ENCODE measurements at regions not wholly inside any gene's neighbourhood (a gene's known extent, or its start where the extent isn't known, plus 50 kb on each side); places are given as distances from the start of the nearest gene placed in this dataset.

DNA sequence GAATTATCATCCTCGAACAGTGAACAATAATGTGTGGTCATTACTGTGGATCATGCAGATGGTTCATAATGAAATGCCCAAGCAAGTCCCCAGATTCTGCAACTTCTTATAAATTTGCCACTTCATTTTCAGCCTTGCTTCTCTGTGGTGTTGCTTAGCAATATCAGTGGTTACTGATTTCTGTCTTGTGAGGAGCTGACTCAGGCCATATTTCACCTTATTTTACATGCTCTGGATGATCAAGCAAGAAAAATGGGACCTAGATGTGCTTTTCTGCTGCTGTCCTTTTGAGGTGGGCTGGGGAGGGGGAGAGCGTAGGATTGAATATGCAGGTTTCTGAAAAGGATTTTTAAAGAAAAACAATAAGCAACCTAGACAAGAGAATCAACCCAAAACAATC is 188.3 kb downstream of the SLC24A2 start:
- ATAC-seq (ENCODE audit: low FRiP score) = no peak
- WGBS, 2 donors = 82 to 85% methylated on average over 2 of the region's 2 CpGs
- DNase-seq = no peak
- Histone ChIP-seq H3K4me1 (ENCODE audit: control insufficient read depth in 1 of 2, insufficient read depth in 2 of 2, low read length in 2 of 2) (no peaks in the 10 kb centered on the region), H3K27ac (ENCODE audit: low read depth in 1 of 2, low read length in 2 of 2) (no peak overlapping the region), H3K4me3 (ENCODE audit: low read length in 2 of 2) (no peak overlapping the region), H3K9me3 (ENCODE audit: control insufficient read depth, low read length) (no peaks in the 10 kb centered on the region), H3K36me3 (ENCODE audit: control insufficient read depth in 1 of 2, insufficient read depth in 2 of 2, low read length in 1 of 2) (no peaks in the 10 kb centered on the region), H3K27me3 (ENCODE audit: control insufficient read depth in 1 of 2, insufficient read depth in 2 of 2, low read length in 1 of 2) (no peaks in the 10 kb centered on the region)
- intact Hi-C loops (cut with DNase I) = no loop called here

- DNase-seq = no peak
- H3K27ac ChIP-seq (ENCODE audit: low read depth in 1 of 2, low read length in 2 of 2) = no peak overlapping the region
- no peaks in the 10 kb centered on the region for H3K36me3 ChIP-seq (ENCODE audit: control insufficient read depth in 1 of 2, insufficient read depth in 2 of 2, low read length in 1 of 2)
- no peaks in the 10 kb centered on the region for H3K27me3 ChIP-seq (ENCODE audit: control insufficient read depth in 1 of 2, insufficient read depth in 2 of 2, low read length in 1 of 2)
- no peaks in the 10 kb centered on the region for H3K9me3 ChIP-seq (ENCODE audit: control insufficient read depth, low read length)
- ATAC-seq (ENCODE audit: low FRiP score) = no peak
- H3K4me1 ChIP-seq (ENCODE audit: control insufficient read depth in 1 of 2, insufficient read depth in 2 of 2, low read length in 2 of 2) = no peaks in the 10 kb centered on the region
- WGBS, 2 donors = 77 to 81% methylated on average over 2 of the region's 2 CpGs
- no peak overlapping the region for H3K4me3 ChIP-seq (ENCODE audit: low read length in 2 of 2)
- intact Hi-C loops (cut with DNase I) = no loop called here
Measured at GRCh38 chr9:19598722-19599121, 189.9 kb downstream of the ACER2 start.

GRCh38 chr9:19597176-19597575 is 188.4 kb downstream of the ACER2 start:
- ATAC-seq (ENCODE audit: low FRiP score) = no peak
- H3K36me3 ChIP-seq (ENCODE audit: control insufficient read depth in 1 of 2, insufficient read depth in 2 of 2, low read length in 1 of 2) = no peaks in the 10 kb centered on the region
- H3K4me1 ChIP-seq (ENCODE audit: control insufficient read depth in 1 of 2, insufficient read depth in 2 of 2, low read length in 2 of 2) = no peaks in the 10 kb centered on the region
- DNase-seq = no peak
- no peaks in the 10 kb centered on the region for H3K9me3 ChIP-seq (ENCODE audit: control insufficient read depth, low read length)
- H3K27ac ChIP-seq (ENCODE audit: low read depth in 1 of 2, low read length in 2 of 2) = no peak overlapping the region
- no peak overlapping the region for H3K4me3 ChIP-seq (ENCODE audit: low read length in 2 of 2)
- intact Hi-C loops (cut with DNase I) = no loop called here
- WGBS, 2 donors = 58 to 61% methylated on average over 4 of the region's 4 CpGs
- no peaks in the 10 kb centered on the region for H3K27me3 ChIP-seq (ENCODE audit: control insufficient read depth in 1 of 2, insufficient read depth in 2 of 2, low read length in 1 of 2)

- Histone ChIP-seq H3K4me3 (ENCODE audit: low read length in 2 of 2) (no peak overlapping the region), H3K27ac (ENCODE audit: low read depth in 1 of 2, low read length in 2 of 2) (no peak overlapping the region), H3K4me1 (ENCODE audit: control insufficient read depth in 1 of 2, insufficient read depth in 2 of 2, low read length in 2 of 2) (no peaks in the 10 kb centered on the region), H3K27me3 (ENCODE audit: control insufficient read depth in 1 of 2, insufficient read depth in 2 of 2, low read length in 1 of 2) (no peaks in the 10 kb centered on the region), H3K9me3 (ENCODE audit: control insufficient read depth, low read length) (no peaks in the 10 kb centered on the region), H3K36me3 (ENCODE audit: control insufficient read depth in 1 of 2, insufficient read depth in 2 of 2, low read length in 1 of 2) (no peaks in the 10 kb centered on the region)
- no peak for DNase-seq
- ATAC-seq (ENCODE audit: low FRiP score) = no peak
- WGBS, 2 donors = 46 to 47% methylated on average over 2 of the region's 2 CpGs
- intact Hi-C loops (cut with DNase I) = no loop called here
Measured at GRCh38 chr9:19595003-19595402, 186.2 kb downstream of the ACER2 start.

- no peak for ATAC-seq (ENCODE audit: low FRiP score)
- no peaks in the 10 kb centered on the region for H3K27me3 ChIP-seq (ENCODE audit: control insufficient read depth in 1 of 2, insufficient read depth in 2 of 2, low read length in 1 of 2)
- 62 to 63% methylated on average over 1 of the region's 1 CpG for whole genome bisulfite sequencing, 2 donors
- H3K36me3 ChIP-seq (ENCODE audit: control insufficient read depth in 1 of 2, insufficient read depth in 2 of 2, low read length in 1 of 2) = no peaks in the 10 kb centered on the region
- no peaks in the 10 kb centered on the region for H3K4me1 ChIP-seq (ENCODE audit: control insufficient read depth in 1 of 2, insufficient read depth in 2 of 2, low read length in 2 of 2)
- no peak overlapping the region for H3K27ac ChIP-seq (ENCODE audit: low read depth in 1 of 2, low read length in 2 of 2)
- intact Hi-C loops (cut with DNase I) = no loop called here
- H3K9me3 ChIP-seq (ENCODE audit: control insufficient read depth, low read length) = no peaks in the 10 kb centered on the region
- H3K4me3 ChIP-seq (ENCODE audit: low read length in 2 of 2) = no peak overlapping the region
- DNase-seq = no peak
Measured at GRCh38 chr9:19587678-19588077, 178.9 kb downstream of the ACER2 start.

- ATAC-seq (ENCODE audit: low FRiP score) = no peak
- 76 to 77% methylated on average over 1 of the region's 1 CpG for WGBS, 2 donors
- intact Hi-C loops (cut with DNase I) = no loop called here
- Histone ChIP-seq H3K4me1 (ENCODE audit: control insufficient read depth in 1 of 2, insufficient read depth in 2 of 2, low read length in 2 of 2) (no peaks in the 10 kb centered on the region), H3K4me3 (ENCODE audit: low read length in 2 of 2) (no peak overlapping the region), H3K27ac (ENCODE audit: low read depth in 1 of 2, low read length in 2 of 2) (no peak overlapping the region), H3K27me3 (ENCODE audit: control insufficient read depth in 1 of 2, insufficient read depth in 2 of 2, low read length in 1 of 2) (no peaks in the 10 kb centered on the region), H3K36me3 (ENCODE audit: control insufficient read depth in 1 of 2, insufficient read depth in 2 of 2, low read length in 1 of 2) (no peaks in the 10 kb centered on the region), H3K9me3 (ENCODE audit: control insufficient read depth, low read length) (no peaks in the 10 kb centered on the region)
- no peak for DNase-seq
Measured at GRCh38 chr9:19583890-19584289, 175.1 kb downstream of the ACER2 start.

DNA sequence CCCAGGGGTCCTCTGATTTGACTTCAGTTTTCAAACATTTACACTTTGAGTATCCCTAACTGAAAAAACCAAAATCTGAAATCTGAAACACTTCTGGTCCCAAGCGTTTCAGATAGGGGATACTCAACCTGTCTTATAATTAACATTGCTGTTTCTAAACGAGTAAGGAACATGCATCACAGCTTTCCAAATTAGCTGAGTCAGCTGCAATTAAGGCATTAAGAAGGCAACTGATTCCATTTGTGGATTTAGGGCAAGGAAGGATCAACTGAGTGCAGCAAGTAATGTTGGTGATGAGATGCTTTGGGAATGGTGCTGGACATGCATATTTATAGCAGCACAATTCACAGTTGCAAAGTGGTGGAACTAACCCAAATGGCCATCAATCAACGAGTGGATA is 168.6 kb downstream of the ACER2 start:
- no peak for DNase-seq
- intact Hi-C loops (cut with DNase I) = no loop called here
- H3K9me3 ChIP-seq (ENCODE audit: control insufficient read depth, low read length) = peaks cover 1% of the 10 kb centered on the region
- H3K27ac ChIP-seq (ENCODE audit: low read depth in 1 of 2, low read length in 2 of 2) = no peak overlapping the region
- no peak overlapping the region for H3K4me3 ChIP-seq (ENCODE audit: low read length in 2 of 2)
- no peak for ATAC-seq (ENCODE audit: low FRiP score)
- no peaks in the 10 kb centered on the region for H3K27me3 ChIP-seq (ENCODE audit: control insufficient read depth in 1 of 2, insufficient read depth in 2 of 2, low read length in 1 of 2)
- 67% methylated on average over 3 of the region's 3 CpGs for WGBS, 2 donors
- H3K36me3 ChIP-seq (ENCODE audit: control insufficient read depth in 1 of 2, insufficient read depth in 2 of 2, low read length in 1 of 2) = no peaks in the 10 kb centered on the region
- H3K4me1 ChIP-seq (ENCODE audit: control insufficient read depth in 1 of 2, insufficient read depth in 2 of 2, low read length in 2 of 2) = no peaks in the 10 kb centered on the region

DNA sequence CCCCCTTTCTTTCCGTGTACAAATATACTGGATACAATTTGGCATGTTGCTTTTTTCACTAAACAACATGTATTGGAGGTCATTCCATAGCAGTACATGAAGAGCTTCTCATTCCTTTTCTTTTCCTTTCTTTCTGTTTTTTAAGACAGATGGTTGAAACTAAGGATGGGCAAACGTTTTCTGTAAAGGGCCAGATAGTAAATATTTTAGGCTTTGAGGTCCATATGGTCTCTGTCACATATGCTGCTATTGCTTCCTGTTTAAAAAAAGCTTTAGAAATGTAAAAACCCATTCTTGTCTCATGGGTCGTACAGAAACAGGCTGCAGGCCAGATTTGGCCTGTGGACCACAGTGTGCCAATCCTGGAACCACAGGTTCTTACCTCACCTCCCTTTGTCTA is 160.1 kb downstream of the ACER2 start:
- Histone ChIP-seq H3K36me3 (ENCODE audit: control insufficient read depth in 1 of 2, insufficient read depth in 2 of 2, low read length in 1 of 2) (no peaks in the 10 kb centered on the region), H3K27ac (ENCODE audit: low read depth in 1 of 2, low read length in 2 of 2) (no peak overlapping the region), H3K4me3 (ENCODE audit: low read length in 2 of 2) (no peak overlapping the region), H3K4me1 (ENCODE audit: control insufficient read depth in 1 of 2, insufficient read depth in 2 of 2, low read length in 2 of 2) (no peaks in the 10 kb centered on the region), H3K9me3 (ENCODE audit: control insufficient read depth, low read length) (no peaks in the 10 kb centered on the region), H3K27me3 (ENCODE audit: control insufficient read depth in 1 of 2, insufficient read depth in 2 of 2, low read length in 1 of 2) (no peaks in the 10 kb centered on the region)
- 22 to 34% methylated on average over 3 of the region's 3 CpGs for WGBS, 2 donors
- intact Hi-C loops (cut with DNase I) = no loop called here
- ATAC-seq (ENCODE audit: low FRiP score) = no peak
- DNase-seq = no peak

DNA sequence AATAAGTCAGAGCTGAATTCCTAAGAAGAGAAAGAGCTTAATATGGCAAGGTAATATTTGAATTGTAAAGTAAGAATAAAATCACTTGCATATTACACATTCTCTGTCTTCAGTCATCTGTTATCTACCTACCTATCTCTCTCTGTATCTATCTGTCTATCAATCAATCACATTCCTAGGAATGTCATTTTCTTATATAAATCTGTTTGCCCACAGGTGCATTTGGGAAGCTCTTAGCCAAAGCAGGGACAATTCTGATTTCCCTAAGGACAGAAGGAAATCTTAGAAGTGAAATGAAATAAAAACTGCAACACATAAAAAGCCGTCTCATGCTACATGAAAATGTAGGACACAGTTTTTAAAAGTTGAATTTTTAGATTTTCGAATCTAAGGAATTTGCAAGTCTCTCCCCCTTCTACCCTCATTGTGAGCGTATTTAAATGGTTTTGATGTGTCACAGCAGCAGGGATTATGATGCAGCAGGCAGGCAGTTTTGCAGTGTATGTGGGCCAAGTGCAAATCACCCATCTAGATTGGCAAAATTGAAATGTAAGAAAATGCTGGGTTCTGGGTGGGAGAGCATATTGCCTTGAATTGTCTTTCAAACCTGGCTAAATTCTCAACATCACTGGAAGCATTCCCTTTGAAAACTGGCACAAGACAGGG is 155.7 kb downstream of the ACER2 start:
- DNase-seq (no peak), ATAC-seq (ENCODE audit: low FRiP score) (no peak)
- Histone ChIP-seq H3K4me1 (ENCODE audit: control insufficient read depth in 1 of 2, insufficient read depth in 2 of 2, low read length in 2 of 2) (no peaks in the 10 kb centered on the region), H3K27ac (ENCODE audit: low read depth in 1 of 2, low read length in 2 of 2) (no peak overlapping the region), H3K4me3 (ENCODE audit: low read length in 2 of 2) (no peak overlapping the region), H3K36me3 (ENCODE audit: control insufficient read depth in 1 of 2, insufficient read depth in 2 of 2, low read length in 1 of 2) (no peaks in the 10 kb centered on the region), H3K27me3 (ENCODE audit: control insufficient read depth in 1 of 2, insufficient read depth in 2 of 2, low read length in 1 of 2) (no peaks in the 10 kb centered on the region), H3K9me3 (ENCODE audit: control insufficient read depth, low read length) (no peaks in the 10 kb centered on the region)
- WGBS, 2 donors = 71 to 73% methylated on average over 3 of the region's 3 CpGs
- intact Hi-C loops (cut with DNase I) = no loop called here

Measured in aorta (tissue), 5 donors.